Gastroesophageal sphincter (tissue), 4 donors: ENCODE measurements at regions not wholly inside any gene's neighbourhood (a gene's known extent, or its start where the extent isn't known, plus 50 kb on each side); places are given as distances from the start of the nearest gene placed in this dataset.

Source experiments
- ATAC-seq: fragments of 150-250 bp; one replicate; pipeline ENCODE4 v1.9.1; 2016; ENCODE audit warnings: mild to moderate bottlenecking, moderate library complexity
- H3K27ac ChIP-seq, 4 donors: fragments of 200-600 bp; sonication (generic) in 3 of 4; 1 replicate in 3 of 4; 2 replicates in 1 of 4; pipeline ENCODE4 v1.5.1; 2016 to 2019
- H3K27me3 ChIP-seq: fragments of 200-600 bp; sonication (generic); one replicate; pipeline ENCODE4 v1.5.1; 2019
- H3K36me3 ChIP-seq, 2 donors: fragments of 200-600 bp; sonication (generic); one replicate each; pipeline ENCODE4 v1.5.1; 2019; ENCODE audit warnings: control low read depth in 1 of 2
- H3K4me1 ChIP-seq, 3 donors: fragments of 200-600 bp; sonication (generic); 1 replicate in 2 of 3; 2 replicates in 1 of 3; pipeline ENCODE4 v1.5.1; 2016 to 2019; ENCODE audit warnings: control low read depth in 2 of 3
- H3K4me3 ChIP-seq, 2 donors: fragments of 200-600 bp; sonication (generic); one replicate each; pipeline ENCODE4 v1.5.1; 2019; ENCODE audit warnings: mild to moderate bottlenecking in 1 of 2, moderate library complexity in 1 of 2
- H3K9me3 ChIP-seq, 3 donors: fragments of 200-600 bp; sonication (generic); one replicate each; pipeline ENCODE4 v1.5.1; 2017 to 2019; ENCODE audit warnings: control low read depth in 2 of 3
- CTCF ChIP-seq, 4 experiments: fragments of 200-600 bp in 2 of 4; fragments of 450-650 bp in 2 of 4; sonication (generic) in 1 of 4; IDR thresholded peaks; one replicate each; pipeline ENCODE4 v1.5.1; 2017 to 2019; ENCODE audit warnings: antibody characterized with exemption in 4 of 4, mild to moderate bottlenecking in 2 of 4, moderate library complexity in 2 of 4
- EP300 ChIP-seq: sonication (generic); formaldehyde crosslinking; IDR thresholded peaks from one replicate; pipeline ENCODE4 v1.6.1; 2017; ENCODE audit warnings: antibody characterized with exemption, mild to moderate bottlenecking
- POLR2A ChIP-seq, 2 donors: fragments of 450-650 bp; IDR thresholded peaks; one replicate each; pipeline ENCODE4 v1.6.1; 2017; ENCODE audit warnings: antibody characterized with exemption in 2 of 2, mild to moderate bottlenecking in 2 of 2, moderate library complexity in 1 of 2
- POLR2AphosphoS5 ChIP-seq: sonication (generic); formaldehyde crosslinking; IDR thresholded peaks from one replicate; pipeline ENCODE4 v1.6.1; 2017; ENCODE audit warnings: antibody characterized with exemption
- WGBS, 2 donors: methylation state at CpG; one replicate each; pipeline ENCODE4 v1.1.5; 2018; ENCODE audit warnings: low coverage in 1 of 2; 5-methylcytosine and 5-hydroxymethylcytosine counted together

- TF ChIP-seq POLR2A (IDR thresholded peaks at IDR 0.05) (no peak), EP300 (no peak), CTCF (IDR thresholded peaks at IDR 0.05) (no peak), POLR2AphosphoS5 (no peak)
- Histone ChIP-seq H3K27ac (no peak overlapping the region), H3K4me3 (no peak overlapping the region), H3K4me1 (no peaks in the 10 kb centered on the region), H3K9me3 (no peaks in the 10 kb centered on the region), H3K27me3 (no peaks in the 10 kb centered on the region), H3K36me3 (no peaks in the 10 kb centered on the region)
- WGBS, 2 donors: 60 to 72% methylated on average over 2 to 4 of the region's 4 CpGs
- no peak for ATAC-seq
Measured at GRCh38 chr4:13933191-13933590, 305.7 kb upstream of the BOD1L1 start.

GRCh38 chr4:13938299-13938698 is 310.8 kb upstream of the BOD1L1 start:
- 56 to 69% methylated on average over 2 to 3 of the region's 3 CpGs for WGBS, 2 donors
- H3K27me3 ChIP-seq: no peaks in the 10 kb centered on the region
- H3K9me3 ChIP-seq: no peaks in the 10 kb centered on the region
- no peaks in the 10 kb centered on the region for H3K4me1 ChIP-seq
- no peak overlapping the region for H3K4me3 ChIP-seq
- no peak overlapping the region for H3K27ac ChIP-seq
- no peak for TF ChIP-seq POLR2AphosphoS5
- TF ChIP-seq POLR2A (IDR thresholded peaks at IDR 0.05): no peak
- no peak for TF ChIP-seq CTCF (IDR thresholded peaks at IDR 0.05)
- no peak for TF ChIP-seq EP300
- no peak for ATAC-seq
- no peaks in the 10 kb centered on the region for H3K36me3 ChIP-seq

GRCh38 chr4:13940921-13941320 is 313.4 kb upstream of the BOD1L1 start:
- WGBS, 2 donors: 43 to 63% methylated on average over 3 of the region's 3 CpGs
- Histone ChIP-seq H3K4me3 (no peak overlapping the region), H3K4me1 (no peaks in the 10 kb centered on the region), H3K36me3 (no peaks in the 10 kb centered on the region), H3K27me3 (peaks cover 5% of the 10 kb centered on the region), H3K27ac (no peak overlapping the region), H3K9me3 (no peaks in the 10 kb centered on the region)
- ATAC-seq: no peak
- TF ChIP-seq POLR2A (IDR thresholded peaks at IDR 0.05) (no peak), CTCF (IDR thresholded peaks at IDR 0.05) (no peak), EP300 (no peak), POLR2AphosphoS5 (no peak)

GRCh38 chr4:13942977-13943376 is 315.5 kb upstream of the BOD1L1 start:
- H3K4me3 ChIP-seq: no peak overlapping the region
- TF ChIP-seq CTCF (IDR thresholded peaks at IDR 0.05) (no peak), EP300 (no peak), POLR2A (IDR thresholded peaks at IDR 0.05) (no peak), POLR2AphosphoS5 (no peak)
- H3K9me3 ChIP-seq: no peaks in the 10 kb centered on the region
- 56 to 63% methylated on average over 2 to 3 of the region's 3 CpGs for WGBS, 2 donors
- no peak overlapping the region for H3K27ac ChIP-seq
- peaks cover 5% of the 10 kb centered on the region for H3K27me3 ChIP-seq
- no peak for ATAC-seq
- no peaks in the 10 kb centered on the region for H3K36me3 ChIP-seq
- H3K4me1 ChIP-seq: no peaks in the 10 kb centered on the region

- H3K4me3 ChIP-seq: no peak overlapping the region
- H3K27me3 ChIP-seq: peaks cover 5% of the 10 kb centered on the region
- 63% methylated on average over 2 to 4 of the region's 10 CpGs for WGBS, 2 donors
- H3K4me1 ChIP-seq: no peaks in the 10 kb centered on the region
- H3K9me3 ChIP-seq: no peaks in the 10 kb centered on the region
- TF ChIP-seq CTCF (IDR thresholded peaks at IDR 0.05) (no peak), POLR2AphosphoS5 (no peak), EP300 (no peak), POLR2A (IDR thresholded peaks at IDR 0.05) (no peak)
- H3K27ac ChIP-seq: no peak overlapping the region
- ATAC-seq: no peak
- H3K36me3 ChIP-seq: no peaks in the 10 kb centered on the region
Measured at GRCh38 chr4:13944095-13944511, 316.6 kb upstream of the BOD1L1 start.
